HL-60 (cell line): ENCODE measurements at regions not wholly inside any gene's neighbourhood (a gene's known extent, or its start where the extent isn't known, plus 50 kb on each side); places are given as distances from the start of the nearest gene placed in this dataset.

Experiments used
- DNase-seq, 2 experiments: peaks; one replicate each; pipeline ENCODE4 v3.0.0-alpha.2; 2010 to 2020; ENCODE audit warnings: low read depth in 1 of 2, low spot score in 1 of 2
- H3K27ac ChIP-seq: fragments of 250-450 bp; sonication (Bioruptor Pico); replicated peaks from 2 replicates; pipeline ENCODE4 v1.5.1; 2020; ENCODE audit warnings: mild to moderate bottlenecking, moderate library complexity
- H3K27me3 ChIP-seq: fragments of 250-450 bp; sonication (Bioruptor Pico); 2 replicates; pipeline ENCODE4 v1.5.1; 2021; ENCODE audit warnings: mild to moderate bottlenecking, moderate library complexity; ENCODE audit not compliant: insufficient read depth, poor library complexity, severe bottlenecking
- H3K4me3 ChIP-seq: replicated peaks from 2 replicates; pipeline ENCODE4 v1.5.1; 2011; ENCODE audit warnings: mild to moderate bottlenecking, control low read depth, low read length; ENCODE audit not compliant: insufficient read depth
- CTCF ChIP-seq: IDR thresholded peaks from one replicate; pipeline ENCODE4 v1.5.1; 2011; ENCODE audit warnings: low read length, control low read depth, inconsistent platforms; ENCODE audit not compliant: insufficient read depth
- GABPA ChIP-seq: IDR thresholded peaks from 2 replicates; pipeline ENCODE4 v1.6.1; 2012; ENCODE audit warnings: low read depth
- POLR2AphosphoS5 ChIP-seq: IDR thresholded peaks from 2 replicates; pipeline ENCODE4 v1.6.1; 2012; ENCODE audit warnings: low read depth
- REST ChIP-seq: IDR thresholded peaks from 2 replicates; pipeline ENCODE4 v1.6.1; 2012; ENCODE audit warnings: low read depth; ENCODE audit not compliant: insufficient replicate concordance
- SPI1 ChIP-seq: IDR thresholded peaks from 2 replicates; pipeline ENCODE4 v1.6.1; 2012; ENCODE audit warnings: low read depth, mild to moderate bottlenecking, borderline replicate concordance

- Histone ChIP-seq H3K27me3 (no peaks in the 10 kb centered on the region), H3K27ac (no peak overlapping the region), H3K4me3 (no peak overlapping the region)
- TF ChIP-seq REST (no peak), SPI1 (no peak), POLR2AphosphoS5 (no peak), GABPA (no peak), CTCF (no peak)
- no peak for DNase-seq
These were observed 175.4 kb upstream of the ZNF217 start for GRCh38 chr20:53769041-53769440.

GRCh38 chr20:53768329-53768728, 174.7 kb upstream of the ZNF217 start:
- no peak overlapping the region for H3K4me3 ChIP-seq
- no peak for TF ChIP-seq SPI1
- no peak for TF ChIP-seq REST
- TF ChIP-seq GABPA: no peak
- TF ChIP-seq POLR2AphosphoS5: no peak
- TF ChIP-seq CTCF: no peak
- no peak for DNase-seq
- H3K27ac ChIP-seq: no peak overlapping the region
- H3K27me3 ChIP-seq: no peaks in the 10 kb centered on the region

GRCh38 chr20:53767206-53767930, 173.7 kb upstream of the ZNF217 start:
- no peak for DNase-seq
- no peaks in the 10 kb centered on the region for H3K27me3 ChIP-seq
- no peak overlapping the region for H3K4me3 ChIP-seq
- TF ChIP-seq GABPA: no peak
- no peak for TF ChIP-seq SPI1
- no peak for TF ChIP-seq CTCF
- TF ChIP-seq REST: no peak
- no peak for TF ChIP-seq POLR2AphosphoS5
- no peak overlapping the region for H3K27ac ChIP-seq
